NB4 (cell line): ENCODE measurements at regions not wholly inside any gene's neighbourhood (a gene's known extent, or its start where the extent isn't known, plus 50 kb on each side); places are given as distances from the start of the nearest gene placed in this dataset.
A peak's percentile ranks its signal among the peaks of the same experiment; 100 is the strongest.

Source experiments
- DNase-seq: peaks from one replicate; pipeline ENCODE4 v3.0.0; 2010; ENCODE audit warnings: low read depth
- H3K4me3 ChIP-seq: one replicate; pipeline ENCODE4 v1.5.1; 2011; ENCODE audit warnings: mild to moderate bottlenecking, low read depth, low read length, moderate library complexity
- MYC ChIP-seq: IDR thresholded peaks from 2 replicates; pipeline ENCODE4 v1.6.1; 2011; ENCODE audit warnings: low read depth, low read length
- POLR2A ChIP-seq: IDR thresholded peaks from 2 replicates; pipeline ENCODE4 v1.6.1; 2011; ENCODE audit warnings: mild to moderate bottlenecking; ENCODE audit not compliant: insufficient read length; ENCODE audit errors: extremely low read depth
- TF ChIP-seq, protein P1 (sequence below): IDR thresholded peaks from 2 replicates; pipeline ENCODE4 v1.6.1; 2011; ENCODE audit warnings: low read depth, low read length
- TF ChIP-seq, protein P2 (sequence below): IDR thresholded peaks from one replicate; pipeline ENCODE4 v1.5.1; 2012; ENCODE audit warnings: low read depth, low read length

DNA sequence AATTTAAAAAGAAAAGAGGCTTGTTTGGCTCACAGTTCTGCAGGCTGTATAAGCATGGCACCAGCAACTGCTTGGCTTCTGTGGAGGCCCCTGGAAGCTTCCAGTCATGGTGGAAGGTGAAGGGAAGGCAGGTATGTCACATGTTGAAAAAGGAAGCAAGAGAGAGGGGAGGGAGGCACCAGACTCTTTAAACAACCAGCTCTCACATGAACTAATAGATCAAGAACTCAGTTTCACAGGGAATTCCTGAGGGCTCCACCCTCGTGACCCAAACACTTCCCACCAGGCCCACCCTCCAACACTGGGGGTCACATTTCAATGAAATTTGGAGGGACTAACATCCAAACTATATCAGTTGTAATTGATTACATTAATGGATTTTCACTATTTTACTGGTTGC lies 127.9 kb upstream of the MLIP start:
- no peak overlapping the region for H3K4me3 ChIP-seq
- DNase-seq = no peak
- TF ChIP-seq MYC = no peak
- no peak for TF ChIP-seq POLR2A
- TF ChIP-seq, protein P1, sequence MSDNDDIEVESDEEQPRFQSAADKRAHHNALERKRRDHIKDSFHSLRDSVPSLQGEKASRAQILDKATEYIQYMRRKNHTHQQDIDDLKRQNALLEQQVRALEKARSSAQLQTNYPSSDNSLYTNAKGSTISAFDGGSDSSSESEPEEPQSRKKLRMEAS = no peak
- TF ChIP-seq, protein P2, sequence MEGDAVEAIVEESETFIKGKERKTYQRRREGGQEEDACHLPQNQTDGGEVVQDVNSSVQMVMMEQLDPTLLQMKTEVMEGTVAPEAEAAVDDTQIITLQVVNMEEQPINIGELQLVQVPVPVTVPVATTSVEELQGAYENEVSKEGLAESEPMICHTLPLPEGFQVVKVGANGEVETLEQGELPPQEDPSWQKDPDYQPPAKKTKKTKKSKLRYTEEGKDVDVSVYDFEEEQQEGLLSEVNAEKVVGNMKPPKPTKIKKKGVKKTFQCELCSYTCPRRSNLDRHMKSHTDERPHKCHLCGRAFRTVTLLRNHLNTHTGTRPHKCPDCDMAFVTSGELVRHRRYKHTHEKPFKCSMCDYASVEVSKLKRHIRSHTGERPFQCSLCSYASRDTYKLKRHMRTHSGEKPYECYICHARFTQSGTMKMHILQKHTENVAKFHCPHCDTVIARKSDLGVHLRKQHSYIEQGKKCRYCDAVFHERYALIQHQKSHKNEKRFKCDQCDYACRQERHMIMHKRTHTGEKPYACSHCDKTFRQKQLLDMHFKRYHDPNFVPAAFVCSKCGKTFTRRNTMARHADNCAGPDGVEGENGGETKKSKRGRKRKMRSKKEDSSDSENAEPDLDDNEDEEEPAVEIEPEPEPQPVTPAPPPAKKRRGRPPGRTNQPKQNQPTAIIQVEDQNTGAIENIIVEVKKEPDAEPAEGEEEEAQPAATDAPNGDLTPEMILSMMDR = no peak

DNA sequence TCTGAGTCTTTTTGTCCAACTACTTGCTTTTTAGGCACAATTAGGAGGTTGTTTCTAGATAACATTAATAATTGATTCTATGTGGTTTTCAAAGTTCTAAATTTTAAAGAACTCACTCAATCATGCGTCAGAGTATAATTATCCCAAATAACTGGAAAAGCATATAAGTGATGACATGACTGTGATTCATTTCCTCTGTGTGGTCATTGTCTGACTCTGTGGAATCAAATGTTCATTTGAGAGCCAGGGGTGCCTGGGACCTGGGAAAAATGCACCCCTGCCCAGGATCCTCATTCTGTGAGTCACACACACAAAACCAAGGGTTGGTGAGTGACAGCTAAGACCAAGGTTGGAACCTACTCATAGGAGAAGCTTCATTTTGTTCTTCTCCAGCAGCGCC lies 127.1 kb upstream of the MLIP start:
- no peak overlapping the region for H3K4me3 ChIP-seq
- DNase-seq = peak; percentile 4
- TF ChIP-seq, protein P1 = no peak
- no peak for TF ChIP-seq POLR2A

DNA sequence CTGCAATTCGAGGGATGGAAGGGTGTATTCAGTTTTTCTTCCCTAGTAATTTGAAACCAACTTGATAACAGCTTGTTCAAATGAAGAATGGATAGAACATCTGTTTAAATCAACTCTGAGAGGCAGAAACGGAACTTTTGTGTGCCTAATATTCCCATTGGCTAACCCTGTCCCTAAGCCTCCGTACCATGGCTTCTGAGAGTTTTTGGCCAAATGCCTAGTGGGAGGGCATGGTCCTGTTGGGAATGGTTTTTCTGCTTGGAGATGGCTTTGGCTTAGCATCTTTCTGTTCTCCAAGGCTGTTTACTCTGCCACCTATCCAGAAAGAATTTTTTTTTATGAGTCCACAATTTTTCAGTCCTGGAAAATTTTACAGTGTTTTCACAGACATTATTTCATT lies 126.7 kb upstream of the MLIP start:
- no peak for TF ChIP-seq POLR2A
- TF ChIP-seq, protein P2 = no peak
- TF ChIP-seq, protein P1 = no peak
- TF ChIP-seq MYC = no peak
- H3K4me3 ChIP-seq = no peak overlapping the region
- no peak for DNase-seq

DNA sequence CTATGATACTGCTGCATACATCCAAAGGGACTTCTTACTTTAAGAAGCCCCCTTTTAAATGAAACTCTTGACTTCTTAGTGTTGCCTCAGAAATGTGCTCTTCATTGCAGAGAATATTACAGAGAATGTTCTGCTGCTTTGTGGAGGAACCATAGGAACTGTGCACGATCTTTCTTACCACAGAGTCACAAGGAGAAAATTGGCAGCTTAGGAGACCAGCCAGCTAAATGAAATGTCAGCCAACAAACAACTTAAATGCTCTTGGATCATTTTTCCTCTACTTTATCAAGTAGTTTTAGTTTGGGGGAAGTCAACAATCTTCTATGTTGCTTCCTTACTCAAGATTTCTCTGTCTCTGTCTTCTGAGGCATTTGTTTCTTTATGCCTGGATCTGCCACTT lies 125.9 kb upstream of the MLIP start:
- DNase-seq = no peak
- no peak overlapping the region for H3K4me3 ChIP-seq
- TF ChIP-seq MYC (no peak), POLR2A (no peak)
- TF ChIP-seq, protein P1 = no peak
- TF ChIP-seq, protein P2 = no peak

DNA sequence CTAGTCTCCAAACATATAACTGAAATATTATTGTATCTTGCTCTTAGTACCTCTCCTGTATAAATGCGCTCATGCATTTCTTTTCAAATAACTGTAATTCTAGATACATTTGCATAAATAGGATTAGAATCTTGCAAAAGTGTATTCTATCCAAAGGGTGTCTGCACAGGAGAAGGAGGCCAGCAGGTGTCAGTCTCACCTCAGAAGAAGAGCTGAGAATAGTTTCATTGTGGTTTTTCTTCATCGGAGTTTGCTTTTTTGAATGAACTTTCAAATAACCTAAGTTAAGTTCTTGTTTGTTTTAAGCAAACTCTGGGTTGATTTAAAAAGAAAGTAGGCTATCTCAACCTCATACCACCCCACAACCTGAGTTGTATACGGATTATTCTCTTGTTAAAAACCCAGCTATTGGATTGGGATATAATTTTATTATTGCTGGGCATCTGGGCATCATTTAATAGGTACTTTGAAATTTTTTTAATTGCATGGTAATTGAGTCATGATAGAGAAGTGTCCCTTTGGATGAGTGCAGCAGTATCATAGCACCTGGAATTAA lies 125.0 kb upstream of the MLIP start:
- TF ChIP-seq, protein P1 = no peak
- TF ChIP-seq, protein P2 = peak; percentile 45
- peak; percentile 26 for DNase-seq
- H3K4me3 ChIP-seq = no peak overlapping the region

DNA sequence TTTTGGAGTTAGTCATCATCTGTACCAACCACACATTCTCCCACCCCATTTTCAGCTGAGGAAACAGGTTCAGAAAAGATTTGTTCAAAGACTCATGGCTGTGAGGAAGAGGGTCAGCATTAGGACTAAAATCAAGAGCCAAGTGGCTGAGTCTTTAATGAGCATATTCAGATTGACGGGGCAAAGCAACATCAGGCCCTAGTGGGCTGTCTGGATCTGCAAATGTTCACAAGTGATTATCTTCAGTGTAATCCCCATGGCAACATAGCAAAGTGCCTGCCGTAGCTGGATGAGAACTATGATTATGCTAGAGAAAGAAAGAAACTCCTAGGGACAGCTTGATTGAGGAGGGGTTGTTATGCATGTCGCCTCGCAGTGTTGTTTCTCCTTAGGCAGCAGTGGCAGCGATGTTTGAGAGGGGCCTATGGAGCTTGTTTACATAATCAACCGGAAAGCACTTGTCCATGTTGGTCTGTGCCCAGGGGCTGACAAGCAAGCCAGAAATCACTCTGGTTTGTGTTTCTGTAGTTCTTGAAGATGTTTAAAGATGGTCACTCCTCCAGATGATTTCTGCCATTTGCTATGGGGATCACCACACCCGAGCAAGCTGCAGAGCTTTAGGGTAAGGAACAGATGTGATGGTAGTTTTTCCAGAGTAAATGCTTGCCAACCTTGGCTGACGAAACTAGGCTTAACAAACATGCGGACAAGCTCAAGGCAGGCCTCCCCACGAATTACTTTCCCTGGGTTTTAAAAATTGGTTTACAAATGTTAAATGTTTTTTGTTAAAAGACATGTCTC lies 124.3 kb upstream of the MLIP start:
- TF ChIP-seq, protein P1 = no peak
- TF ChIP-seq, protein P2 = no peak
- no peak for TF ChIP-seq MYC
- TF ChIP-seq POLR2A = no peak
- no peak for DNase-seq
- H3K4me3 ChIP-seq = no peak overlapping the region
